Prostate gland (tissue), 2 donors: ENCODE measurements at regions not wholly inside any gene's neighbourhood (a gene's known extent, or its start where the extent isn't known, plus 50 kb on each side); places are given as distances from the start of the nearest gene placed in this dataset.
"Not testable (repeated sequence)": the region's sequence is repeated elsewhere in the genome, so short reads cannot be mapped to it uniquely, and the experiment has no call there.

Experiments
- DNase-seq: peaks from one replicate; pipeline ENCODE4 v3.0.0-alpha.2; 2019; ENCODE audit warnings: low spot score
- H3K27ac ChIP-seq, 2 donors: fragments of 200-600 bp; sonication (generic); 2 replicates each; pipeline ENCODE4 v1.5.1; 2017 to 2019
- H3K27me3 ChIP-seq: fragments of 200-600 bp; sonication (generic); replicated peaks from 2 replicates; pipeline ENCODE4 v1.5.1; 2019; ENCODE audit not compliant: insufficient read depth
- H3K36me3 ChIP-seq, 2 donors: fragments of 200-600 bp; sonication (generic); 1 replicate in 1 of 2; 2 replicates in 1 of 2; pipeline versions ENCODE4 v1.5.1 to v1.8.1; 2017 to 2019
- H3K4me1 ChIP-seq: fragments of 200-600 bp; sonication (generic); replicated peaks from 2 replicates; pipeline ENCODE4 v1.5.1; 2019
- H3K4me3 ChIP-seq, 2 donors: fragments of 200-600 bp; sonication (generic); 2 replicates each; pipeline ENCODE4 v1.5.1; 2017 to 2019
- H3K9me3 ChIP-seq: fragments of 200-600 bp; sonication (generic); 2 replicates; pipeline ENCODE4 v1.5.1; 2017
- POLR2A ChIP-seq: fragments of 450-650 bp; IDR thresholded peaks from one replicate; pipeline ENCODE4 v1.6.1; 2016; ENCODE audit warnings: antibody characterized with exemption, mild to moderate bottlenecking
- POLR2AphosphoS5 ChIP-seq: sonication (generic); formaldehyde crosslinking; IDR thresholded peaks from one replicate; pipeline ENCODE4 v1.6.1; 2017; ENCODE audit warnings: antibody characterized with exemption
- WGBS: methylation state at CpG from one replicate; pipeline ENCODE4 v1.1.5; 2018; 5-methylcytosine and 5-hydroxymethylcytosine counted together
- intact Hi-C: fragments of 100-400 bp; cut with DNase I; formaldehyde crosslinking; loops from one replicate; pipeline ENCODE4 v1.14.2; 2022
- TF ChIP-seq, protein P1 (sequence below), 4 experiments: fragments of 200-600 bp in 2 of 4; fragments of 450-650 bp in 2 of 4; sonication (generic) in 2 of 4; IDR thresholded peaks; 1 replicate in 3 of 4; 2 replicates in 1 of 4; pipeline ENCODE4 v1.5.1; 2016 to 2019; ENCODE audit warnings: antibody characterized with exemption in 4 of 4, mild to moderate bottlenecking in 2 of 4, moderate library complexity in 2 of 4

DNA sequence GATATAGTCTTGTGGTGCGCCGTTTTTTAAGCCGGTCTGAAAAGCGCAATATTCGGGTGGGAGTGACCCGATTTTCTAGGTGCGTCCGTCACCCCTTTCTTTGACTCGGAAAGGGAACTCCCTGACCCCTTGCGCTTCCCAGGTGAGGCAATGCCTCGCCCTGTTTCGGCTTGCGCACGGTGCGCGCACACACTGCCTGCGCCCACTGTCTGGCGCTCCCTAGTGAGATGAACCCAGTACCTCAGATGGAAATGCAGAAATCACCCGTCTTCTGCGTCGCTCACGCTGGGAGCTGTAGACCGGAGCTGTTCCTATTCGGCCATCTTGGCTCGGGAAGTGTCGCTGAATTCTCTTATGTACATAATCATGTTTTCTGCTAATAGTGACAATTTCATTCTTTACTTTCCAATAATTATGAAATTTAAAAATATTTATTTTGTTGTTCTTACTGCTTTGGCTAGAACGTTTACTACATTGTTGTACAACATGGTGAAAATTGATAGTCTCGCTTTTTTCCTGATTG is 61.2 kb upstream of the MINDY3 start:
- H3K27me3 ChIP-seq, intact Hi-C loops: not testable (repeated sequence)
- 97% methylated on average over 28 of the region's 28 CpGs for WGBS

GRCh38 chr10:15931376-15931775 is 71.1 kb upstream of the MINDY3 start:
- TF ChIP-seq POLR2A: no peak
- TF ChIP-seq, protein P1, sequence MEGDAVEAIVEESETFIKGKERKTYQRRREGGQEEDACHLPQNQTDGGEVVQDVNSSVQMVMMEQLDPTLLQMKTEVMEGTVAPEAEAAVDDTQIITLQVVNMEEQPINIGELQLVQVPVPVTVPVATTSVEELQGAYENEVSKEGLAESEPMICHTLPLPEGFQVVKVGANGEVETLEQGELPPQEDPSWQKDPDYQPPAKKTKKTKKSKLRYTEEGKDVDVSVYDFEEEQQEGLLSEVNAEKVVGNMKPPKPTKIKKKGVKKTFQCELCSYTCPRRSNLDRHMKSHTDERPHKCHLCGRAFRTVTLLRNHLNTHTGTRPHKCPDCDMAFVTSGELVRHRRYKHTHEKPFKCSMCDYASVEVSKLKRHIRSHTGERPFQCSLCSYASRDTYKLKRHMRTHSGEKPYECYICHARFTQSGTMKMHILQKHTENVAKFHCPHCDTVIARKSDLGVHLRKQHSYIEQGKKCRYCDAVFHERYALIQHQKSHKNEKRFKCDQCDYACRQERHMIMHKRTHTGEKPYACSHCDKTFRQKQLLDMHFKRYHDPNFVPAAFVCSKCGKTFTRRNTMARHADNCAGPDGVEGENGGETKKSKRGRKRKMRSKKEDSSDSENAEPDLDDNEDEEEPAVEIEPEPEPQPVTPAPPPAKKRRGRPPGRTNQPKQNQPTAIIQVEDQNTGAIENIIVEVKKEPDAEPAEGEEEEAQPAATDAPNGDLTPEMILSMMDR (IDR thresholded peaks at IDR 0.05): no peak
- no peak for TF ChIP-seq POLR2AphosphoS5
- intact Hi-C loops: no loop called here
- Histone ChIP-seq H3K27ac (no peak overlapping the region), H3K36me3 (no peaks in the 10 kb centered on the region), H3K9me3 (no peaks in the 10 kb centered on the region), H3K27me3 (no peaks in the 10 kb centered on the region), H3K4me3 (no peak overlapping the region), H3K4me1 (no peaks in the 10 kb centered on the region)
- DNase-seq: no peak
- whole genome bisulfite sequencing: 80% methylated on average over 5 of the region's 5 CpGs

More for the DNA sequence above, 61.2 kb upstream of the MINDY3 start:
- not testable (repeated sequence) for DNase-seq, H3K4me3 ChIP-seq, H3K36me3 ChIP-seq, H3K9me3 ChIP-seq, H3K4me1 ChIP-seq, H3K27ac ChIP-seq

GRCh38 chr10:15939543-15939942 is 79.2 kb upstream of the MINDY3 start:
- 40% methylated on average over 6 of the region's 6 CpGs for WGBS
- H3K9me3 ChIP-seq, intact Hi-C loops, H3K4me3 ChIP-seq, H3K27me3 ChIP-seq, H3K27ac ChIP-seq, H3K4me1 ChIP-seq, H3K36me3 ChIP-seq, DNase-seq: not testable (repeated sequence)

DNA sequence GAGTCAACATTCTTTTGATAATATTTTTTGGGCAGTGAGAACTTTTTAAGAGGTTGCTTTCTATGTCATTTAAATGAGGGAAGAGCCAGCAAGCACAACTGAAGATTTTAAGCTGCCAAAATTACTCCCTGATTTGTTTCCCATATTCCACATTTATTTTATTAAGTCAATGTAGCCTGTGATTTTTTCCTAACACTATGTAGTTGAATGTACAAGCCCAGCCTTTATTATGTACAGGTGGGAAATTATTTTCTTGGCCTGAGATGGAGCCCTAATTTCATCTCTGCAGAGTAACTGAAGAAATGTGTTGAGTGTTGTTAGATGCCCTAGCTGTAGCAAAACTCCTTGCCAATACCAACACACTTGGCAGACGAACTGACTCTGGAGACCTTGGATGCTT is 83.1 kb upstream of the MINDY3 start:
- no peaks in the 10 kb centered on the region for H3K27me3 ChIP-seq
- intact Hi-C loops: no loop called here
- H3K4me1 ChIP-seq: no peaks in the 10 kb centered on the region
- no peaks in the 10 kb centered on the region for H3K9me3 ChIP-seq
- no peak overlapping the region for H3K27ac ChIP-seq
- no peak overlapping the region for H3K4me3 ChIP-seq
- no peak for TF ChIP-seq POLR2AphosphoS5
- no peaks in the 10 kb centered on the region for H3K36me3 ChIP-seq
- WGBS: 44% methylated on average over 1 of the region's 1 CpG
- no peak for DNase-seq

DNA sequence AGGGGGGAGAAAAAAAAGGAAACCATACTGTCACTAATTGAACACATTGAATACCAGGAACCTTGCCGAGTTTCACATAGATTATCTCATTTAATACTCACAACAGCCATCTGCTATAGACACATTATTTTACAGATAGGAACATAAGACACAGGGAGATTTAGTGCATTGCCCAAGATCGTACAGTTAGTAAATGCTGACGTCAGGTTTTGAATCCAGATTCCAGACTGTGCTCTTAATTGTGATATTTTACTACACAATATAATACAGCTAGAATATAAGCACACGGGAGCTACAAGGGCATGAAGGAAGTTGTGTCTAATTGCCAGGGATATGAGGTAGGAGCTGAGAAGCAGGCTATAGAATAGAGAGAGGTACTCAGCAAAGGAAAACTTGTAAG is 93.9 kb upstream of the MINDY3 start:
- Histone ChIP-seq H3K36me3 (no peaks in the 10 kb centered on the region), H3K27me3 (no peaks in the 10 kb centered on the region), H3K4me1 (no peaks in the 10 kb centered on the region), H3K9me3 (no peaks in the 10 kb centered on the region), H3K4me3 (no peak overlapping the region), H3K27ac (no peak overlapping the region)
- no peak for DNase-seq
- intact Hi-C loops: no loop called here
- WGBS: 84% methylated on average over 4 of the region's 4 CpGs
- TF ChIP-seq, protein P1 (IDR thresholded peaks at IDR 0.05): no peak
- no peak for TF ChIP-seq POLR2A
- TF ChIP-seq POLR2AphosphoS5: no peak

- DNase-seq: no peak
- no peak overlapping the region for H3K27ac ChIP-seq
- no peak for TF ChIP-seq POLR2AphosphoS5
- no peak for TF ChIP-seq POLR2A
- TF ChIP-seq, protein P1 (IDR thresholded peaks at IDR 0.05): no peak
- intact Hi-C loops: no loop called here
- no peaks in the 10 kb centered on the region for H3K36me3 ChIP-seq
- 46% methylated on average over 5 of the region's 5 CpGs for WGBS
- no peaks in the 10 kb centered on the region for H3K9me3 ChIP-seq
- no peaks in the 10 kb centered on the region for H3K27me3 ChIP-seq
- H3K4me3 ChIP-seq: no peak overlapping the region
- H3K4me1 ChIP-seq: no peaks in the 10 kb centered on the region
Observed at GRCh38 chr10:15960277-15960676, 100.0 kb upstream of the MINDY3 start.

DNA sequence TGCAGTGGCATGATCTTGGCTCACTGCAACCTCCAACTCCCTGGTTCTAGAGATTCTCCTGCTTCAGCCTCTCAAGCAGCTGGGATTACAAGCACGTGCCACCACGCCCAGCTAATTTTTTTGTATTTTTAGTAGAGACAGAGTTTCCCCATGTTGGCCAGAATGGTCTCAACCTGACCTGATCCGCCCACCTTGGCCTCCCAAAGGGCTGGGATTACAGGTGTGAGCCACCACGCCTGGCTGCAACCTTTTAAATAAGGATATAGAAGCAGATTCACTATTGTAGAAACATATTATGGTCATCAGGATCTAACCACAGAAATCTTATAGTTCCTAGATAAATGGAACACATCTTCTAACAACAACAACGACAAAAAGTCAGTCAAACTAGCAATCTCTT is 112.4 kb upstream of the MINDY3 start:
- WGBS: 93% methylated on average over 5 of the region's 5 CpGs
- H3K27me3 ChIP-seq, H3K9me3 ChIP-seq, DNase-seq, H3K36me3 ChIP-seq, H3K4me3 ChIP-seq, H3K27ac ChIP-seq, intact Hi-C loops, H3K4me1 ChIP-seq: not testable (repeated sequence)
